Left kidney (tissue), 1 donor: ENCODE measurements at regions not wholly inside any gene's neighbourhood (a gene's known extent, or its start where the extent isn't known, plus 50 kb on each side); places are given as distances from the start of the nearest gene placed in this dataset.
A peak's percentile ranks its signal among the peaks of the same experiment; 100 is the strongest.
"Not testable (repeated sequence)": the region's sequence is repeated elsewhere in the genome, so short reads cannot be mapped to it uniquely, and the experiment has no call there.

ENCODE experiments used
- DNase-seq: peaks from one replicate; pipeline ENCODE4 v3.0.0-alpha.2; 2013

DNA sequence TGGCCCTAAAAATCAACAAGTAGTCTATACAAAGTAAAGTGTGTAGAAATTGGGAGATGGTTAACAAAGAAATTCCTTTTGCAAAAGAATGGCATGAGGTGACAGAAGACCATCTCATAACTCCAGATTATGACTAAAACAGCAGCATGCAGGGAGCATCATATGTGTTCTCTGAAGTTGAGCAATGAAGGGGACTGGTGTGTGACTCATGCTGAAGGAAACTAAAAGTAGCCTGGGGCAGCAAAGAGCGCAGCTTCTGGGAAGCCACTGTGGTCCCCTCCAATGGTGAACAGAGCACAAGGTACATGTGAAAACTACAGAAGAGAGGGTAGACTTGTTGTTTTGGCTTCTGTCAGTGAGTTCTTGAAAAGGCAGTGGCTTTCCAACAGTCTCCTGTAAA lies 133.4 kb downstream of the MACC1 start:
- no peak for DNase-seq

DNA sequence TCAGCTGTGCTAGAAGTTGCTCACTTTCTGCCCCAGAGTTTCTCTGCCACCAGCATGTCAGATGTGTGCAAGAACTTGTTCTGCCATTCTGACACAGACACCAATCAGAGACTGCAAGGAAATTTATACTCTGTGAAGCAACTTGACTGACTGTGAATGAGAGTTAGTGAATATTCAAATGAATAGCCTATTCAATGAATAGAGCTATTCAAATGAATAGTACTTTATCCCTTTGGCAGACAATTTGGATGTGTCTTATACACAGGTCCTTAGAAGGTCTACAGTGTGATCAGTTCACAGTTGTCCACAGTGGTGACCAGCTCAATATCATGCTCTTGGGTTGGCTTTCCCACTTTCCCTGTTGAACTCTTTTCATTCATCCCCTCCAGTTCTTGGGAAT lies 138.1 kb downstream of the MACC1 start:
- no peak for DNase-seq

DNA sequence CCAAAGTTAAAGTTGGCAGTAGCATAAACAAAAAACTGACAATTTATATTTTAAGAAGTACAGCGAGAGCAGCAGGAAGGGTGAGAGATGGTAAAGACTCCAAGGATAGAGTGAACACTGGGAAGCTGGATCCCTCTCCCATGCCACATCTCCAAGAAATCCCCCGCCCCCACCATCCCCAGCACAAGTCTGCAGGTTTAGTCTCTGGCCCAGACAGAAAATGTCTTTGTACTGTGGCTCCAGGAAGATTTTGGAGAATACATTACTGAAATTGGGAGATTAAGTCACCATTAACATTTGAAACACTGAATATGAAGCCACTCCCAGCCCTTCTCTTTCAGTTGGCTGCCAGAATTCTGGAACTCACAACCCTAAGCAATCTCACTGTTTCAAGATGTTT lies 140.3 kb downstream of the MACC1 start:
- DNase-seq = no peak

DNA sequence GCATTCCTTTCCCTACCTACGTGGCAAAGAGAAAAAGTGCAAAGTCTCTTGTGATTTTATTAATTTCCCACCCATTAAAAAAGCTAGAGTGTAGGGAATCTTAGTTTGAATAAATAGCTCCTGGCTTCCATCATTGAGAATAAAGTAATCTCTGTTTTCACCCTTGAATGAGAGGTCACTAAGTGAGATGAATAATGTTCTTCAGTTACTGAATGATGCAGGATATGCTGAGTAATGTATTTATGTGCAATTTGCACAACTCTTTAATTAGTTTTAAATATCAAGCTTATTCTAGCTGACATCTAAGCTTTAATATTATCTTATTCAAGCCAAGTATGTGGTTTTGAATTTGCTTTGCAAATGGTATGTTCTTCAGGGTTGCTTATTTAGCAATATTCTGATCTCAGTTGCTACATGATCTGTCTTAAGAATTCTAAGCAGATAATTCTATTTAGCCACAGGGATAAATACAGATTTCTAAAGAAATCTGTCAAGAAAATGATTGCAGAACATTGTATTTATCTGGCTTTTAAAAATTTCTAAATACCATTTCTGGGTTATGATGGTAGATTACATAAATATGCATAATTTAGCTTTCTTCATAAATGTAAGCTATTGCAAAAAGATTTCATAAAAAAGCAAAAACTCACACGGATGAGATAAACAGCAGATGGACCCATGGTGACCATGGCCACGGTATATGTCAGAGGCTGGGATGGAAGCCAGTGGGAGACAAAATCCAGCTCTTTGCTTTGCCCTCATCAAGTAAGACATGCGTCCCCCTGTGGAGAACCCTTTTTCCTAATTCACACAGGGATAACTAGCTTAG lies 141.0 kb downstream of the MACC1 start:
- no peak for DNase-seq

DNA sequence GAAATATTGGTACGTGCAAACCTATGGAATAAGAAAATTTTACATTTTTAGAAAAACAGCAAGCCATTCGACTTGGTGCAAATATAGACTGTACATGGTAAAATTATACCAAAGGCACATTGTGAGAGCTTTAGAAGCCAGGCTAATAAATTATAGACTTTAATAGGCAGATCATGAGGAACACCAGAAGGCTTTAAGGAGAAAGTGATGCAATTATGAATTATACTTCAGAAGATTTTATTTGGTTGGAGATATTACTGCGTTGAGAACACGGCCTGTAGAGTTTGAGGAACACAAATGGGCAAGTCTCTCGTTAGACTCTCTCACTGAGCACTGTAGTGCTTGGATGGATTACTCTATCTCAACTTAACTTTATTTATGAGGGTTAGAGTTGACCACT lies 141.7 kb downstream of the MACC1 start:
- no peak for DNase-seq

DNA sequence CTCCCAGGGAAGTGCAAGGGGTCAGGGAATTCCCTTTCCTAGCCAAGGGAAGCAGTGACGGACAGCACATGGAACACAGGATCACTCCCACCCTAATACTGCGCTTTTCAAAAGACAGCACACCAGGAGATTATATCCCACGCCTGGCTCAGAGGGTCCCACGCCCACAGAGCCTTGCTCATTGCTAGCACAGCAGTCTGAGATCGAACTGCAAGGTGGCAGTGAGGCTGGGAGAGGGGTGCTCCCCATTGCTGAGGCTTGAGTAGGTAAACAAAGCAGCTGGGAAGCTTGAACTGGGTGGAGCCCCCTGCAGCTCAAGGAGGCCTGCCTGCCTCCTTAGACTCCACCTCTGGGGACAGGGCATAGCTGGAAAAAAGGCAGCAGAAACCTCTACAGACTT lies 149.2 kb downstream of the MACC1 start:
- DNase-seq = not testable (repeated sequence)

DNA sequence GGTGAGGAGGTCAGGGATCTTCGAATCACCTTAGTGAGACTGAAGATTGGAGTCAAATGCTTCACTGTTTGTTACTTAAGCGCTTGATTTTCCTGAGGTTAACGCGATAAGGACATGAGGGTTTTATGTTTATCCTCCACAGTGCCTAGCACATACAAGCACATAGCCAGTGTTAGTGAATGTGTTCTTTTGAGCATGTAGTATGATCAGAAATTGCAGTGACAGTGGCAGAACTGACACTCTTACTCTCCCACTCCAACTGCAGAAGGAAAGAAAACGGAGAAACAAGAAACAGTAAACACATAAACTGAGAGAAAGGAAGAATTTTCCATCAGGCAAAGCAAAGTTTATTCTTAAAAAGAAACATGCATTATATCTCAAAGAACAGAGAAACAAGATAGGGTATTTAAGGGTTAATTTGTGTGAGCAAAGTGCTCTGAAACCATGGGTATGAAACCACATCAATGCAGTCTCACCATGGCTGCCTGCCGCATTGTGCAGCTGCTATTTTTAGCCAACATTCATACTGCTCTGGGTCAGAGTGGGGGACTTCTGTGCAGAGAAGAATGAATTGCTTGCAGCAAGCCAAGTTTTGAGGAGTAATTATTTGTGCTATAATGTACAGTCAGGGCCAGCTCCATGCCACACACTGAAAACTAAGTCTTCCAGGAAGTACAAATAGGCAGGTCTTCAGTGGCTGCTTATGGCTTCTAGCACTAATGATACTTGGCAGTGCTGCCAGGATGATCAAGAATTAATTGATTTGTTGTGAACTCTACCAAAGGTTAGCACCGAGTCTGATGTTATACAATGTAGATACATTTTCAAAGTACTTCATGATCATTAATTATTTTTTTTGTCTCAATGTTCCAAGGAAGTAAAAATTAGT lies 152.0 kb downstream of the MACC1 start:
- DNase-seq = peak; percentile 10

DNA sequence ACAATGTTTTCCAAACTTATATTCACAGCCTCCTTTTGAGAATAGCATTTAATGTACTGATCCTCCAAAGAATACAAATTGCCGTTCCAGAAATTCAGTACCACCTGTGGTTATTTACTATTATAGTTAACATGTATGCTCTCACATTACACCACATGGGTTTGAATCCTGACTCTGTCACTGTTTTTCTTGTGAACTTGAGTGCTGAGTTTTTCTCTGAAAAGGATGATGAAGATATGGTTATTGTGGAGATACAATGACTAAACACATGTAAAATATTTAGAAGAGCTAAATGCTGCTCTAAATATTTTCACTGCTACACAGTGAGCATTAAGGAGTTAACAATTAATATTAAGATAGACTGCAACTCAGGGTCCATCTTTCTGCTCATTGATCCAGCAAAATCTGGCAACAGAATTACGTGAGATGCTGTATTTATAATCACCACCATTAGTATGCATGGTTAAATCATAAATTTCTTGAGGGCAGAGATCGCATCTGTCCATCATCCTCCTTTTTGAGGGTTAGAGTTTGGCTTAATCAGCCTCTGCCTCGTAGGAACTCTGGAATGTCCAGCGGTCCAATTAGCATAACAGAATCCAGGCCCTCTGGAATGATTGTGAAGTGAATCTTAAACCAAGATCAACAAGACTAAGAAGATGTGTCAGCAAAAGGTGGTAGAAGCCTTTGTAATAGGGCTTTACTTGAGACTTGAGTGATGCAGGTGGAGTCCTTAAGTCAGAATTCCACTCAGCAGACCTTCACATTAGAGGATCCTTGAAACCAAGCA lies 152.8 kb downstream of the MACC1 start:
- DNase-seq = no peak

DNA sequence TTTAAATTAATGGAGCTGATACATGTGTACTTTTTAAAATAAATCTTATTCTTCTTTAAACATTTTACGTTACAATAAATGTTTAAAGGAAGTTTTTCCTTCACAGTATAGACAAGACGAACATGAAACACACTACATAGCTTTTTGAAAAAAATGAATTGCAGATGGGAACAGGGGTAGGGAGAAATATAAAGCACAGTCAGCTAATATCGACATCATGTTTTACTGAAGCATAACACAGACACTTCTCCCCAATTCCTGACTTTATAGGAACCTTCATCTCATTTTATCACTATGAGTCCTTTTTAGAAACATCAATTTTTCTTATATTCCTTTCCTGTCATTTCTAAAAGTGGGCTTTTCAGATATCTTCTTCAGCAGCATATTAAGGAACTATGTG lies 153.5 kb downstream of the MACC1 start:
- DNase-seq = no peak

DNA sequence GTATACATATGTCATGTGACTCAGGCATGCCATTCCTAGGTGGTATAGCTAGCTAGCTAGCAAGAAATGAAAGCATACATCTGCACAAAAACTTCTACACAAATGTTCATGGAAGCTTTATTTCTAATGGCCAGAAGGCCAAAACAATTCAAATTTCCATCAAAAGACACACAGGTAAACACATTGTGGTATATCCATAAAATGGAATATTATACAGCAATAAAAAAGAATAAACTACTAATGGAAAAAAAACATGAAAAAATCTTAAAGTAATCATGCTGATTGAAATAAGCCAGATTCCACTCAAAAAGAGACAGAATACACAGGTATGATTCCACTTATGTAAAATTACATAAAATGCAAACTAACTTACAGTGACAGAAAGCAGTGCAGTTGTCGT lies 154.3 kb downstream of the MACC1 start:
- DNase-seq = no peak

DNA sequence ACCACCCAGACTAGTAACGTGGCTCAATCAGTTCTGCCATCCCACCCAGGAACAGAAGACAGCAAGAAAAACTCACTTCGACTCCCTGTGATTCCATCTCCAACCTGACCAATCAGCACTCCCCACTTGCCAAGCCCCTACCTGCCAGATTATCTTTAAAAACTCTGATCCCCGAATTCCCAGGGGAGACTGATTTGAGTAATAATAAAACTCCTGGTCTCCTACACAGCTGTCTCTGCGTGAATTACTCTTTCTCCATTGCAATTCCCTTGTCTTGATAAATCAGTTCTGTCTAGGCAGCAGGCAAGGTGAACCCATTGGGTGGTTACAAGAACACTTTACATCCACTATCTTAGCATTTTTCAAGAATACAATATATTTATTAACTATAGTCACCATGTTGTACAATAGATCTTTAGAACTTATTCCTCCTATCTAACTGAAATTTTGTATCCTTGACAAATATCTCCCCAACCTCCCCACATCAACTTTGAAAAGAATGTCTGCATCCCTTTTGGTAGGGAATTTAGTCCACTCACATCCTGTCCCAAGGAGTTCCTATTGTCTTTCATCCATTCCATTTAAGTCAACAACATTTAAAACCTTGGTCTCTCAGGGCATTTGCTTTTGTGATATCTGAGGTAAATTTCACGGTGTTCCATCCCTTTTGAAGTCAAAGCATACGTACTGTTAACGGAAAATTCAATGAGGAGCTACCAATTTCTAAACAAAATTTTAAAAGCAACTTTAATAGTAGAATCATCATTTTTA lies 163.7 kb downstream of the MACC1 start:
- DNase-seq = no peak

DNA sequence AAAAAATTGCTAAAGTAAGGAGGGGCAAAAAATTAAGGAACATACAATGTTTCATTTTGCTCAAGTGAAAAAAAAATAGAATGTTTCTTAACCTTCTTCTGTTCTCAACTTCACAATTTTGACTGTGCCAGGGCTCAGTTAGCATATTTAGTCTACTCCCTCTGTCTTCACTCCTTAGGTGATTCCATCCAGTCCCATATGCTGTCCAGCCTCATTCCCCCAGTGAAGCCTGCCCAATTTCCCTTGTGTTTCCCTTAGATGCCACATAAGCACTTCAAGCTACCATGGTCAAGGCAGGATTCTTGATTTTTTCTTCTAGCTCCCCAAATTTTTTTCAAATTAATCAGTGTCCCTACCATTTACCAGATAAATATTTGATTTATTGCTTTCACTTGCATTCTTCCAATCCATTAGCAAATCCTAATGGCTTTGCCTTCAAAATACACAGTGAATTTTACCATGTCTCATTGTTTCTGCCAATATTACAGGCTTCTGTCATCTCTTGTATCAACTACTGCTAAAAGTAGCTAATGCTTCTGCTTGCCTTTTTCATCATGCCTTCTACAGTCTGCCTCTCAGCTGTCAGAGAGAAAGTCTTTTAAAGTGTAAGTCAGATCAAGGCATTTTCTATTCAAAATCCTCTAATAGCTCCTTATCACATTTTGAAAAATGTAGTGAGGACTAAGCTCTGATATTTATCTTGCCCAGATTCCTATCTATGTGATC lies 166.8 kb downstream of the MACC1 start:
- no peak for DNase-seq

DNA sequence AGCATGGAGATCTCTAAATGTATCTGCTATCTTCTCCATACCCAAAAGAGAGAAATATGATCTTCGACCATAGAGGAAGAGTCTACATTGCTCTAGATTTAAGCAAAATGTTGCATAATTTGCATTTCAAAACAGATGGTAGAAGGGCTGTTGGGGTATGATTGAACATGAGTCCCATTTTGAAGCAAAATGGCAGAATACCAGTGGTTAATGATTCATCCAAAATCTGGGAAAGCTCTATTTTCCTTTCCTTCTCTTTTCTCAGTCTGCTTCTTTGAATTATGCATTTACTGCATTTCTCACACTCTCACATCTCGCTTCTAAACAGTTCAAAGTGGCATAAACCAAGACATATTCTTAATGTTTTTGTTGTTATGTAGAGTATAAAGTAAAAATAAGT lies 178.5 kb downstream of the MACC1 start:
- DNase-seq = no peak

DNA sequence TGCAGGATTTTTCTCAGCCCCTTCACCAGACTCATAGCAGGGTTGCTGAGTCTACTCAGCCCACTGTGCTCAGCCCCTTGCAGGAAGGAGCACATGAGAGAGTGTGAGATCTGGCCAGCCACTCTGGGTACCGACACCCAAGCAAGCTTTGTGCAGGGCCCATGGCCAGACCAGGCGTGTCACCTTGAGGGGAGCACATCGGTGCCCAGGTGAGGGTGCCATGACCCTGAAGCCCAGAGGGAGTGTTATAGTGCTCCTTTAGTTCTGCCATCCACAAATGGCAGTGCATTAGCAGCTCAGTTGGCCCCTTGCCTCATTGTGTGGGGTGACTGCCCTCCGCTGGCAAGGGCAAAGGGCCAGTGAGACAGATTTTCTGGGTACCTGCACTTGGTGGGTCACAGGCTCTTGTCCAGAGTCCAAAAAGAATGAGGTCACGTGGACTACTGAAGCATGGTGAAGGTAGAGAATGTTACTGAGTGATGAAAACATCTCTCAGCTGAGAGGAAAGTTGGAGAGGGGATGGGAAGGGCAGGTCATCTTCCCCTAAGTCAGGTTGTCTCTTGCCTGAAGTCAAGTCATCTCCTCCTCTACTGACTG lies 181.8 kb downstream of the MACC1 start:
- no peak for DNase-seq

DNA sequence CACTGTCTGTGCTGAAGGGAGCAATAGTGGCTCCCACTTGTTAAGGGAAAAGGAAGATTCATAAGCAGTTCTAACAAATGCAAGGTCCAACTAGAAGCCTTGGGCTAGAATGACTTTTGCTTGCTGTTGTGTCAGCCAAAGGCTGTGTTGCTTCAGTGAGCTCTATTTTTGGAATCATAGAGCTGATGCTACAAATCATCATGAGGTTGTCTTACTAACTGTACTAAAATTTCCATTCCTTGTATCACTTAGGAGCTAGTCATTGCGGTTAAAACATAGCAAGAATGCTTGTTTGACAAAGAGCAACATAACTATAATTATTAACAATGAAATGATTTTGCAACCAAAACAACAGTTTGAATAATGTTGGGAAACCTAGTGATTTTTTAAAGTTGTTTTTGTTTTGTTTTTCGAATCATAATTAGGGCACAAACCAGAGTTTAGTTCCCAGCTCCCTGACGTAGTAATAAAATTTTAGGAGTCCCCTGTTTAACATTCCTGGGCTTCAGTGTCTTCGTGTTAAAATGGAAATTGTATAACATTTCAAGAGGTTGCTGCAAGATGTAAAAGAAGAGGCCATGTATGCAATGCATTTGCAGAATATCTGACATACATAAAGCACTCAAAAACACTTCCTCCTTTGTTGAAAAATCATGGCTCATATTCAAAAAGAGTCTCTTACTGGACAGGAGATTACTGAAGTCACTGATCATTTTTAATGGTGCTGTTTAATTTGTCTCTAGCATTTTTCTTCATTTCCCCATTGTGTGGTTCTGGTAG lies 183.4 kb downstream of the MACC1 start:
- DNase-seq = no peak

DNA sequence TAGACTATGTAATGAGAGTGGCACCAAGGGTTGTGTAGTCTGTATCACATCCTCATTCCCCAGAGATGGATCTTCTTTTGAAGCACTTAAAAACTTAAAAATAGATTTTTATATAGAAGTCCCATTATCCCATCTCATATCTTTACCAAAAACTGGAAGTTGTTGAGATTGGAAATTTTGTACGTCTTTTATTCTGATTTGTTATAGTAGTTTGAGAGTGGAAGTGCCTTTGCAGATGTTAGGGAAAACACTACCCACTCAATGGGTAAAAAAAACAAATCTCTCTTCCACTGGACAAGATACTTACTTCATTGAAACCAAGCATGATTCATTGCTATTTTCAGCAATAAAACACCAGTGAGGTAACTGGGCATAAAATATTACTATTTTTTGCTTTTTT lies 184.4 kb downstream of the MACC1 start:
- no peak for DNase-seq

DNA sequence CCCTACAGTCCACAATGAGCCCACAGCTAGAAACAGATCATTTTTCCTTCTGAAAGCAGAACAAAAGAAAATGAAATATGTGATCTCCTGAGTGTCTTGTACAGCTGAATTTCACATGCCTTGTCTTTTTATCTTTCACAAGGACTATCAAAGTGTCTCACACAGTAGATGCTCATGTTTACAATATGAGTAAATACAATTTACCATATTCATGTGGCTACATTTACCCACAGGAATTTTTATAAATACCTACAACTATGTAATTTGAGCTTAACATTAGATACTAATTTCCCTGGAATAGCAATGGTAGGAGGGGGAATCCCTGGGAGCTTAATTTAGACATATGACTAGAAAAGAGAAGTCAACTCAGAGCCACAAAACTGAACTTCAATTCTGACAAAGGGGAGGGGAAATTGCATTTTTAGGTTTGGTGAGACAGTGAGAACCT lies 186.2 kb downstream of the MACC1 start:
- no peak for DNase-seq

DNA sequence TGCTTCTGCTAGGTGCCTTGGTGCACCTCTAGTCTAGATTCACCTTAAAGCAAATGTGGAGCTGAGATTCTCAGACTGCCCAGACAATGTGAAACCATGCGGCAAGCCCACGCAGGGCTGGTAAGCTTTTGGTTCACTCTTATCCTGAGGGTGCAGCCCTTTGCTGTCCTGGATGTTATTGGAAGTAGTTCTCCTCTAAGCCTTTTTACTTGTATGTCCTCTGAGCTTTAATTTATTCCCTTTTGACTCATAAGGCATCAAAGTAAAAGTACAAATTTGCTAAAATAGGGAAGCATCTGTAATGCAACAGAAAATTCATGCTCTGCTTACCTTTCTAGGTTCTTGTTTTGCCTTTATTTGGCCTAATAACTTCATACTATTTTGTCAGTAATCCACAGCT lies 186.8 kb downstream of the MACC1 start:
- no peak for DNase-seq

DNA sequence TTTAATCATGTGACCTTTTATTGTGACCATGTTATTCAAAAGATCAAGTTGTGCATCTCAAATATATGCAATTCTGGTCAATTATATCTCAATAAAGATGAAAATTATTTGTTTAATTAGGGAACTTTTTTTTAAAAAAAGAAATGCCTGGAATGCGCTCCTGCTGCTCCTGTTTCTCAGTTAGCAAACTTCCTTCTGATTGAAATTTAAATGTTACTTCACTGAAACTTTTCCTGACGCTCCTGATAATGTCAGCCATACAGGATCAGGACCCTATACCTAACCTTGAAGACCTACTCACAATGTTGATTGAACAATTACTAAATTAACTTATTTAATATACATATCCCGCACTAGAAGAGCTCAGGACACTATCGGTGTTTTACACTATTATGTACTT lies 190.4 kb downstream of the MACC1 start:
- DNase-seq = no peak

DNA sequence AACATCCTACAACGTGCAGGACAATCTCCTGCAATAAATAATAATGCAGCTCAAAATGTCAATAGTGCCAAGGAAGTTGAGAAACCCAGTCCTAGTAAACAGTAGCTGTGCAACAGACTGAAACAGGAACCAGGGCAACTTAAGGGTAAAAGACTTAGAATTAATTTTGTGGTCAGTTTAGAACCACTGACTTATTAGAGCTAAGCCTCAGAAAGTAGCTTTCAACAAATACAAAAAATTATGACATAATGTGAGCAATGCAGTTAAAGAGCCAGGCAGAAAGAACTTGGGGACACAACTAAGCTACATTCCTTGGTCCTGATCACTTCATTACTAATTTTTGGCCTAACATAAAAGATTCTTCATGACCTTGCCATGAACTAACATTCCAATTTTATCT lies 195.4 kb downstream of the MACC1 start:
- DNase-seq = no peak
